C4-2B (cell line): ENCODE measurements at regions not wholly inside any gene's neighbourhood (a gene's known extent, or its start where the extent isn't known, plus 50 kb on each side); places are given as distances from the start of the nearest gene placed in this dataset.

Experiments
- H3K27ac ChIP-seq: fragments of 450-650 bp; 2 replicates; pipeline ENCODE4 v1.5.1; 2017
- CTCF ChIP-seq: fragments of 450-650 bp; conservative IDR thresholded peaks from 2 replicates; pipeline ENCODE4 v1.5.1; 2017; ENCODE audit warnings: mild to moderate bottlenecking
- ZFX ChIP-seq: fragments of 450-650 bp; IDR thresholded peaks from 2 replicates; pipeline ENCODE4 v1.6.1; 2017

- no peak overlapping the region for H3K27ac ChIP-seq
- no peak for TF ChIP-seq CTCF
- no peak for TF ChIP-seq ZFX
Observed at GRCh38 chr10:131778385-131778784, 122.4 kb upstream of the PPP2R2D start.

- no peak overlapping the region for H3K27ac ChIP-seq
- TF ChIP-seq ZFX (no peak), CTCF (no peak)
Observed at GRCh38 chr10:131778842-131779241, 122.0 kb upstream of the PPP2R2D start.

GRCh38 chr10:131779661-131780394, 121.0 kb upstream of the PPP2R2D start:
- no peak for TF ChIP-seq ZFX
- TF ChIP-seq CTCF = no peak
- no peak overlapping the region for H3K27ac ChIP-seq

- H3K27ac ChIP-seq = no peak overlapping the region
- TF ChIP-seq CTCF = no peak
- TF ChIP-seq ZFX = no peak
Observed at GRCh38 chr10:131781076-131781475, 119.7 kb upstream of the PPP2R2D start.

GRCh38 chr10:131781791-131782190, 119.0 kb upstream of the PPP2R2D start:
- TF ChIP-seq ZFX (no peak), CTCF (no peak)
- no peak overlapping the region for H3K27ac ChIP-seq

- no peak for TF ChIP-seq CTCF
- no peak for TF ChIP-seq ZFX
- H3K27ac ChIP-seq = no peak overlapping the region
Observed at GRCh38 chr10:131784363-131785120, 116.3 kb upstream of the PPP2R2D start.

- TF ChIP-seq CTCF (no peak), ZFX (no peak)
- H3K27ac ChIP-seq = no peak overlapping the region
Observed at GRCh38 chr10:131785121-131785460, 115.7 kb upstream of the PPP2R2D start.
